Heart left ventricle (tissue), 13 donors: ENCODE measurements at regions not wholly inside any gene's neighbourhood (a gene's known extent, or its start where the extent isn't known, plus 50 kb on each side); places are given as distances from the start of the nearest gene placed in this dataset.

Experiments used
- CTCF ChIP-seq, 12 donors: fragments of 200-600 bp; sonication (generic) in 4 of 12; IDR thresholded peaks; one replicate each; pipeline versions ENCODE4 v1.5.0 to v1.8.0; 2018 to 2022; ENCODE audit warnings: antibody characterized with exemption in 12 of 12, mild to moderate bottlenecking in 5 of 12
- POLR2A ChIP-seq, 2 donors: fragments of 450-650 bp; IDR thresholded peaks; one replicate each; pipeline ENCODE4 v1.6.1; 2017; ENCODE audit warnings: antibody characterized with exemption in 2 of 2, mild to moderate bottlenecking in 2 of 2, moderate library complexity in 2 of 2
- donor health status: ischemic (EF 13 %, LVEDD 7.1; RV severe dilation, severe dysfunction).
- donor health status: DM: no; HTN: yes; CAD: no.
- donor health status: DM: no; HTN: no; CAD: no.
- donor health status: ischemic (EF 25% LVEDD 6.9; RV normal size, moderate dysfunction).
- donor health status: ischemic (EF 25% LVEDD 5.7; RV mildly dilated, moderate dysfunction).
- donor health status: ischemic (EF 35%, LVEDD 5.7; RV mildly dilated, moderate dysfunction).
- donor health status: nonischemic (EF 11% LVEDD 7.7; RV severe dilation, severe dysfunction).
- donor health status: DM: yes; HTN: yes; CAD: no.
- donor health status: PGD.
- donor health status: ischemic (EF 29% LVEDD 5.4; RV normal size, mild dysfunction).
- donor health status: nonischemic (EF 23%, LVEDD 6.1; RV moderate dilation, normal function).

- TF ChIP-seq CTCF (IDR thresholded peaks at IDR 0.05) (peak in 2 of 12 donors; percentile 9 to 17), POLR2A (IDR thresholded peaks at IDR 0.05) (no peak)
Observed at GRCh38 chr2:9110893-9111569, 95.6 kb upstream of the ASAP2 start.
